ENCODE measurements at regions not wholly inside any gene's neighbourhood (a gene's known extent, or its start where the extent isn't known, plus 50 kb on each side); places are given as distances from the start of the nearest gene placed in this dataset.

GRCh38 chr9:1254071-1254470 is 203.9 kb downstream of the DMRT2 start:
- Histone ChIP-seq H3K36me3 (ENCODE audit: control insufficient read depth in 4 of 4, insufficient read depth in 3 of 4, low read depth in 1 of 4, low read length in 3 of 4) (no peaks in the 10 kb centered on the region), H3K27ac (ENCODE audit: low read depth in 1 of 2, low read length in 2 of 2) (peak overlapping the region in 1 of 2 donors; percentile 75), H3K4me3 (ENCODE audit: low read depth in 1 of 3, low read length in 3 of 3) (no peak overlapping the region), H3K9ac (ENCODE audit: low read depth in 1 of 2, low read length in 2 of 2) (no peak overlapping the region), H3K9me3 (ENCODE audit: control insufficient read depth in 4 of 4, low read length in 3 of 4) (no peaks in the 10 kb centered on the region), H3K27me3 (ENCODE audit: control insufficient read depth in 4 of 4, insufficient read depth in 4 of 4, low read length in 3 of 4) (no peaks in the 10 kb centered on the region), H3K4me1 (ENCODE audit: control insufficient read depth in 4 of 4, insufficient read depth in 4 of 4, low read length in 3 of 4) (peaks cover 3 to 15% (median 12%) of the 10 kb centered on the region in 4 donors)
- DNase-seq (ENCODE audit: low spot score) = no peak
- TF ChIP-seq HNF4G (IDR thresholded peaks at IDR 0.05) (no peak), YY1 (IDR thresholded peaks at IDR 0.05) (no peak), GABPA (IDR thresholded peaks at IDR 0.05 in 1 of 2, conservative IDR thresholded peaks at IDR 0.05 in 1 of 2) (no peak), HNF4A (conservative IDR thresholded peaks at IDR 0.05) (no peak), ZBTB33 (IDR thresholded peaks at IDR 0.05) (no peak), SP1 (IDR thresholded peaks at IDR 0.05) (no peak), CTCF (IDR thresholded peaks at IDR 0.05; ENCODE audit: low read depth, low read length, missing input control) (no peak), REST (IDR thresholded peaks at IDR 0.05) (no peak), TAF1 (conservative IDR thresholded peaks at IDR 0.05) (no peak), FOXA2 (IDR thresholded peaks at IDR 0.05) (no peak)
- 81% methylated on average over 5 of the region's 5 CpGs for WGBS

GRCh38 chr9:1256178-1256577 is 206.0 kb downstream of the DMRT2 start:
- Histone ChIP-seq H3K4me3 (ENCODE audit: low read depth in 1 of 3, low read length in 3 of 3) (no peak overlapping the region), H3K36me3 (ENCODE audit: control insufficient read depth in 4 of 4, insufficient read depth in 3 of 4, low read depth in 1 of 4, low read length in 3 of 4) (no peaks in the 10 kb centered on the region), H3K9ac (ENCODE audit: low read depth in 1 of 2, low read length in 2 of 2) (no peak overlapping the region), H3K9me3 (ENCODE audit: control insufficient read depth in 4 of 4, low read length in 3 of 4) (no peaks in the 10 kb centered on the region), H3K27ac (ENCODE audit: low read depth in 1 of 2, low read length in 2 of 2) (no peak overlapping the region), H3K27me3 (ENCODE audit: control insufficient read depth in 4 of 4, insufficient read depth in 4 of 4, low read length in 3 of 4) (no peaks in the 10 kb centered on the region), H3K4me1 (ENCODE audit: control insufficient read depth in 4 of 4, insufficient read depth in 4 of 4, low read length in 3 of 4) (peaks cover 3 to 15% (median 12%) of the 10 kb centered on the region in 4 donors)
- no peak for DNase-seq (ENCODE audit: low spot score)
- 74% methylated on average over 6 of the region's 6 CpGs for WGBS
- no peak for TF ChIP-seq CTCF (IDR thresholded peaks at IDR 0.05; ENCODE audit: low read depth, low read length, missing input control)
- TF ChIP-seq FOXA2 (IDR thresholded peaks at IDR 0.05) = no peak
- TF ChIP-seq HNF4G (IDR thresholded peaks at IDR 0.05) = no peak
- TF ChIP-seq HNF4A (conservative IDR thresholded peaks at IDR 0.05) = peak in 1 of 2 donors; percentile 13

All from liver (tissue), 8 donors.